GM19099 (cell line): ENCODE measurements at regions not wholly inside any gene's neighbourhood (a gene's known extent, or its start where the extent isn't known, plus 50 kb on each side); places are given as distances from the start of the nearest gene placed in this dataset.

ENCODE experiments used
- POLR2A ChIP-seq: IDR thresholded peaks from 3 replicates; pipeline ENCODE4 v1.6.1; 2011; ENCODE audit warnings: low read depth; ENCODE audit not compliant: insufficient read length; ENCODE audit errors: extremely low read depth

DNA sequence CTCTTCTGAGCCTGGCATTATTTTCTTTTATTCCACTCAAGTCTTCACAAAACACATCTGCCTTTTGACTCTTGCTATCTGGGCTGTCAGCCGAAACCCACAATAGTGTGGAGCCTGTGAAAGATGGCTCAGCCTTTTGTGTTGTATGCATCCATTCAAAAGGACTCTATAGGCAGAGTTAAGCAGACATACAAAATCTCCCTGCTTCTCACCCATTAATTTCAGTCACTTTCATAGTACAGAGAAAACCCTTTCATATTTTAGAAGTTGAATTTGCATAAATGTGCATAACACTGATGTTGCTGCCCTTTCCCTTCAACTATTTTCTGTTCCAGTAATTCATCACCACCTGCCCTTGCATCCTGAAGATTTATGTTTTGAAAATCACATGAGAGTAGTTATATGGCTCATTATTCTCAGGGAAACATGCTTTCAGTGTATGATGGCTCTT, 154.6 kb downstream of the EVA1A start:
- no peak for TF ChIP-seq POLR2A

DNA sequence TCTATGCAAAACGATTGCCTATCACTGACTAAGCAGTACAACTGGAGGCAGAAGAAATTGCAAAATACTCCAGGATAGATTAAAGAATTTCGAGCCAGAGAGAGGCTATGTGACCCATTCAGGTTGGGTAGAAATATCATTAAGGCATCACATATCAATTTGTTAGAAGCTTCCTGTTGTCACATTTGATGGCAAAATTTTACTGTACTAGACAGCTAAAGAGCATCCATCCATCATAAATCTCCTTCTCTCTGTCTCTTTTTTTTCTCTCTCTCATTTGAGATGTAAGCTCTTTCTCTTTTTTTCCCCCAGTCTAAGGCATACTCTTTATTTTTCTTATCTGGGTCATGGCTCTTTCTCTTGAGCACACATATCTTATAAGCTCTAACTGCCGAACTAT, 155.7 kb downstream of the EVA1A start:
- TF ChIP-seq POLR2A, result no peak

DNA sequence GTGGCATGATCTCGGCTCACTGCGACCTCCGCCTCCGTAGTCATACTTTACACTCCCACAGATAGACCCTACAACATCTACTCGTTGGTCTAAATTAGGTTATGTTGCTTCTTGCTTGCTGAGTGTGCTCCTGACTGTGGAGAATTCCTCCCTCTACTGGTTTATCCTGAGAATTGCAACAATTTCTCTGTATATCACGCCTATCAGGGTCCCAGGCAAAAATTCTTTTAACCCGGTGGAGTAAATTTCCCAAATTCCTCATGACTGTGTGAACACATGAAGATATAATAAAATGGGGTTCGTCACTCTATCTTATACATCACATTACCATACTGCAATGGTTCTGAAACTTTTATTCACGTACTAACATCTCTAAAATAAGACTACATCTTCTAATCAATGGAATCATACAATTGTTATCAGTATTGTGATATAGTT, 156.7 kb downstream of the EVA1A start:
- TF ChIP-seq POLR2A, result no peak

DNA sequence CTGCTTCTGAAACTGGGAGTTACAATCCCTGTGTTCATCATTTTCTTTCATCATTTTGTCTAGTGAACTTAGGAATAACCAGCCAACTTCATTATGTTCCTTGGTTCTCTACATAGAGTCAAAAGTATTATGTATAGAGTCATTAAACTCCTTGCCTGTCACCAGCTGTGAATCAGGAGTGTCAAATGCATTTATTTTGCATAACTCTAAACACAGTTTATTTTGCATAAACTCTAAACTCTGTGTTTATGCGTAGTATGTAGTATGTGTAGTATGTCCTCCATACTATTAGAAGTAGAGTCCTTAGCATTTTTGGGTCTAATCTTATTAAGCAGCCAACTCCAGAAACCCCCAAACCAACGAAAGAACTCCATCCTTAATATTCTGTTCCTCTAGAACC, 164.4 kb downstream of the EVA1A start:
- TF ChIP-seq POLR2A, result no peak

DNA sequence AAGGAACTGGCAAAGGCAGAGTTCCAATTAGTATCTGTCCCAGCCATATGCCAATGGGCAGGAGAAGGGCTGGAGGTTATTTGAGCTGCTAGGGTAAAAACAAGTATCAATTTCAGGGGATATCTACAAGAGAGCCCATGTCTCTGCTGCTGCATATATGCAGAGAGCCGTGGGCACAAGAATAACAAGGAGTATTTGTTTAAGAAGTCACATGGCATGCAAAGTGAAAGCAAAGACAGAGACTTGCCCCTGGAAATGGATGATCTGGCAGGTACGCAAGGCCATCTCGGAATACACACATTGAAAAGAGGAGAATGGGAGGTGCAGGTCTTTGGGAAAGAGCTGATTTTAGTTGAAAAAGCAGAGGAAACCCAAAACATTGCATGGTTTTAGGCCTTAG, 170.6 kb downstream of the EVA1A start:
- no peak for TF ChIP-seq POLR2A

DNA sequence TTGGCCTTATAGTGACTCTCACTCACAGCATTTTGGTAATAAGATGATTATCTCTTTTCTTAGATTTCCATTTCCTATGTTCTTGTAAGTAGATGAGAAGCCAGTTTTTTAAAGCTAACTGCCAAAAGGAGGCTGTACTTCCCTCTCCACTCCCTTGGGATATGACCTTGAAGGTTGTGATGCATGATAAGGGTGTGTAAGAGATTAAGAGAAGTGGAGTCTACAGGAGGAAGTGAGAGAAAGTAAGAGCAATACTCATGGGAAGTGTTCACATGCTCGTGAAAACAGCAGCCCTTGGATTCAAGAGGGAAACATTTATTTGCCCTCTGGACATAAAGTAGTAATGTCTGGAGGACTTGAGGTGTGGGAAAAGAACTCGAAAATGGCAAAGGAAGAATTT, 171.5 kb downstream of the EVA1A start:
- no peak for TF ChIP-seq POLR2A

DNA sequence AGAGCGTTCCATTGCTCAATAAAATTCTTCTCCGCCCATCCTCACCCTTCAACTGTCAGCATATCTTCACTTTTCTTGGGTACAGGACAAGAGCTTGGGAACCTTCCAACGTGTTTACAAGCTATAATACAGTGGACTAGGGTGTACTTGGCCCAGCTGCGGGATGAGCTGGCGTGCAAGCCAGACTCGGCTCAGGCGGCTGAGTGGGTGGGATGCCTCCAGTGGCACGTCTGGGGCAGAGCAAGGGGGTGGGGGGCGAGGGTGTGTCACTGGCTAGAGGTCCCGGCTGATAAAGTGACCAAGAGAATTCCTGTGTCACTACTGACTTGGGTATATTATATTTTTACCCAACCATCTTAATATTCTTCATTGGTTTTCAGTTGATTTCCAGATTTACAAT, 179.7 kb downstream of the EVA1A start:
- no peak for TF ChIP-seq POLR2A

DNA sequence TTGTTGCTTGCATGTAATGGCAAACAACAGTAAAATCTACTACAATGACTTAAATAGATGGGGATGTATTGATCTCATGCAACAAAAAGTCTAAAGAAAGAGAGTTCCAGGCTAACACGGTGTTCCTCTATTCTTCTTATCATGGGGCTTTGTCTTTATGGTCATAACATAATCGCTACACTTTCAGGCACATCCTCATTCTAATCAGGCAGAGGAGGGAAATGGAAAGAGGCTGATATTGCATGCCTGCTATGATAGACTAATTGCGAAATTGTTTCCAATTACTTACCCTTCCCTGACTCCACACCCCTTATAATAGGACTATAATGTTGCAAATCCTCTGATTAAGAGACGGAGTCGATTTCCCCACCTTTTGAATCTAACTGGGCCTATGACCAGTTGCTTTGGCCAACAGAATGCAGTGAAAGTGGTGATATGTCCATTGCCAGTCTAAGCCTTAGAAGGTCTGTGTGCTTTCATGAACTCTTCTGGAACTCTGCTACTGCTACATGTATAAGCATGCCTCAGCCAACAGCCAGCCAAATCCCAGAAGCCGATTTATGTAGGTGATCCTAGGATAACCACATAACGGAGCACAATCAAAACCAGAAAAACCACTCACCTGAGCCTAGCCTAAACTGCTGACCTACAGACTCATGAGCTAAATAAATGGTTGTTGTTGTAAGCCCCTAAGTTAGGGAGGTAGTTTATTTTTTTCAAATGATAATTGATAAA, 180.3 kb upstream of the TACR1 start:
- TF ChIP-seq POLR2A, result no peak

DNA sequence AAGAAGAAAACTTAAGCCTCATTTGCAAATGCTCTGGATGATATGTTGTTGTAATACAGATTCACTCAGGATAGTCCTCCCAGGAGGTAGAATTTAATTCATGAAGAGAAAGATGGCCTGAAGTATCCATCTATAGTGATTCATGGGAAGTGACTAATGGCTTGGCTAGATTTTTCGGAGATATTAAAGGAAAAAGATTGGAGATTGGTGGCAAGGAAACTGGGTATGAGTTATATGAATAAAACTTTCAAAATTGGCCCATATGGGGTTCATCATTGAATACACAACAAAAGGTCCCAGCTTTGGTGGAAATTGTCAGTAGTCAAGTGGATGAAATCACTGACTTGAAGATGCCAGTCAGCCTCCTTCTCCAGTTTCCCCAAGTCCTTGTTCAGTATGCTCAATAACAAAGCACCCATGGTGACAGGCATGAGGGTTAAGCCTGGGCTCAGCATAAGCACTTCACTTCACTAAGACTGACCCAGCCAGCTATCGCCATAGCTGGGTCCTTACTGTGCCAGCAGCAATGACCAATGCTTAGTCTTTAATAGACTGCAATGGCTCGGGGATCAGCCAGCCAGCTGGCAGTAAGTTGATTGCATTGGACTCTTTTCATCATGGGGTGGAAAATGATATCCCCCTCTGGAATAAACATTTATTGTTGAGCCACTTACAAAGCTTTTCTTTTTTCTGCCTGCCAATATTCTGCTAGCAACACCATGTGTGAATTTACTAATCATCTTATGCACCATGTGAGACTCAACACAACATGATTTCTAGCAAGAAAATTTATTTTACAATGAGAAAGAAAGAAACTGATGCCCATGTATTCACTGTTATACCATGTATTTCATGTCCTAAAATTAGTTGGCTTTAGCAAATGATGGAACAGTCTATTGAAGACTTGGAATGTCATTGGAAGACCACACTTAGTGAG, 176.6 kb upstream of the TACR1 start:
- no peak for TF ChIP-seq POLR2A

DNA sequence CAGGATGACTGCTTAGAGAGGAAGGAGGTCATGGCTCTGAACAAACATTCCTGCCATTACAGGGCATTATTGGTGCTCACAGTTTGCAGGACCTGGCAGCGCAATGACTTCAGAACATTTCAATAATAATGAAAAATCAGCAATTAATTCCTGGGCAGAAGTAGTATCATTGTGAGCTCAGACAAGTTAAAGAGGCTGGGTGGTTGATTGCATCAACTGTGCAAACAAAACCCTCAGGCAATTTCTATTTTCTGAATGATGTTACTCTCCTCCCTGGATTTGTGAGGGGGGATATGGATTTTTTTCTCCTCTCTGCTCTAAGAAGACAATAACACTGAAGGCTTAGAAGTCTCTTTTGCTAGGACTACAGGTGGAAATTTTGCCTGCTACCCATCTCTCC, 168.1 kb upstream of the TACR1 start:
- no peak for TF ChIP-seq POLR2A

DNA sequence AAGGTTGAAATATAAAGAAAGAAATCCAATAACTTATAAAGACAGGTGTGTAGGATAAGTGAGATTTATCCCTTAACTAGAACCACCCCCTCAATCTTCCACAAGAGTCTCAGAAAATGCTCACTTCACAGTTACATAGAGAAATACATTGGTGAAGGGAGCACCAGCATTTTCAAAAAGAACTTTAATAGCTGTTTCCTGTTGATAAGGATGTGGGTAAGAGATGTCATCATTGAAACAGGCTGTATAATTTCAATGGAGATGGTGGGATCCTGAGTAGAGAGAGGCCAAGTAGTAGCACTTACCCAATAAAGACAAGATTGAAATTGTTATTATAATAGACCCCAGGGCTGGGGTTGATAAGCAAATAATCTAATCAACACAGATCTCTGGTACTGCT, 162.2 kb upstream of the TACR1 start:
- TF ChIP-seq POLR2A, result no peak

DNA sequence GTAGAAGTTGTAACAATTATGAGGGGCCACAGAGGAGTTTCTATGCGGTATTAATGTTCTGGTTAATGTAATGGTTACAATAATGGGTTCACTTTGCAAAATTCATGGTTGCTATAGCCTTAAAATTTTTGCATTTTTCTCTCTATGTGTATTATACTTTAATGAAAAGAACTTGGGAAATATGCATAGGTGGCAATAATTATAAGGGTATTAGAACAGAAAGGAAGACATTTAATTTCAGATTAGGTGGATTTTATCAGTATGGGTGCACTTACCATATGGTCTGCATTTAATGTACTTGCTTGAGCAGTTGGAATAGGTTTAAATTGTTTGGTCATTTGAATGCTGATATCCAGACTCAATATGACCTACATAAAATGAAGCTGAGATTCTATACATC, 161.6 kb upstream of the TACR1 start:
- no peak for TF ChIP-seq POLR2A

DNA sequence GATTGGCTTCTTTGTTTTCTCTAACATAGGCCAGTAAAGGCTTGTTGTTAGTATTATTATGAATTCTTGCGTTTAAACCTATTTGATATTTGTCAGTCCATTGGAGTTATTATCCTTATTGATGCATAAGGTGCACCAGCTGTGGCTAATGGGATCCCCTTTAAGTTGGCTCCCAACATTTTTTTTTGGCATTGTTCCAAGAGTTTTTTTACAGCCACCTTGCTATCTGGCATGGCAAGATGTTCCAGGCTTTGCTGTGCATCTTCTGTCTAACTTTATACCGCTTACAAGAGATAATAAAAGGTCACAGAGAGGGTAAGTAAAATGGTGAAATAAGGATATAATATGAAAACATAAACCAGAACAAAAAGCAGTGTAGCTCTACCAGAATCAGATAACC, 157.5 kb upstream of the TACR1 start:
- TF ChIP-seq POLR2A, result no peak

DNA sequence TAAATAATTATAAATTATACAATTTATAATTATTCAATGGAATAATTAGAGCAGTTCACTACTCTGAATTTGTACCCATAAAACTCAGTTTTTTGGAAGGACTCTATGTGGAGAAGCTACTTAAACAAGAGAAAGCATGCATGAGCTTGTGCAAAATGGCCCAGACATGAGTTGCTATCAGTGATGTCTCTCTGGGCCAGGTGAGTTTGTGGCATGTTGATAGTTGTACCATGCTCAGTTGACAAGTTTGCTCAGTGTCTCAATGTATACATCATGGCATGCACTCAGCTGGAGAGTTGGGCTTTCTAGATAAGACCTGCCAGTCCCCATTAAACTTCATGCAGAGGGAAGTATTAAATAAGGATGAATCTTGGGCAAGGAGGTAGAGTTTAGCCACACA, 153.8 kb upstream of the TACR1 start:
- TF ChIP-seq POLR2A, result no peak

DNA sequence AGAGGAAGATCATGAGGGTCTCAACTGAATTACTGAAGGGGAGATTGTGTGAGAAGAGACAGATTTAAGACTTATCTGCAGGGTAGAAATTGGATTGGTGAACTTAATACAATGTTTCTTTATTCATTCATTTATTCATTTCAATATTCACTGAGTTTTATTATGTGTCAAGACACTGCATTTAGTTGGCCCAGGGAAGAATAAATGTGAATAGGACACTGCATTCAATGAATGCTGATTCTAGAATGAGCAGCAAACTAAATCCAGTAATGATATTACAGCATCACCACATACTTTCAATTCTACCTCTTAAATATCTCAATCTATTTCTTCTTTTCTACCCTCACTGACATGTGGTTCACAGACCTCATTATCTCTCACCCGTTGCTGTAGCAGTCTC, 149.0 kb upstream of the TACR1 start:
- TF ChIP-seq POLR2A, result no peak

DNA sequence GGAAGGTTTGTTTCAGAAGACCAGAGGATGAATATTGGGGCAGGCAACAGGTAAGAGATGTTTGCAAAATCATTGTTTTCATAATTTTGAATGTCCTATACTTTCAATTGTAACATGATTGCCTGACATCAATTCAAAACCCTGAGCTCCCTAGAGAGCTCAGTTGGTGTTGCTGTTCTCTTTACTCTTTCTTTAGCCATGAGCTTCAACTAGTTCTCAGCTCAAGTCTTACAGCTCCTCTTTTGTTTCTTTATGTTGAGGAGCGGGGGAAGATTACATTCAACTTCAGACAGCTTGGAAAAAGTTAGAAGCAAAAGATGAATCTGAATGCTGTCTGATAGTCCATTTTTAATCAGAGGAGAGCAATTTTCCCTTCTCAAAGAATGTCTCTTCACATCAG, 144.8 kb upstream of the TACR1 start:
- TF ChIP-seq POLR2A, result no peak

DNA sequence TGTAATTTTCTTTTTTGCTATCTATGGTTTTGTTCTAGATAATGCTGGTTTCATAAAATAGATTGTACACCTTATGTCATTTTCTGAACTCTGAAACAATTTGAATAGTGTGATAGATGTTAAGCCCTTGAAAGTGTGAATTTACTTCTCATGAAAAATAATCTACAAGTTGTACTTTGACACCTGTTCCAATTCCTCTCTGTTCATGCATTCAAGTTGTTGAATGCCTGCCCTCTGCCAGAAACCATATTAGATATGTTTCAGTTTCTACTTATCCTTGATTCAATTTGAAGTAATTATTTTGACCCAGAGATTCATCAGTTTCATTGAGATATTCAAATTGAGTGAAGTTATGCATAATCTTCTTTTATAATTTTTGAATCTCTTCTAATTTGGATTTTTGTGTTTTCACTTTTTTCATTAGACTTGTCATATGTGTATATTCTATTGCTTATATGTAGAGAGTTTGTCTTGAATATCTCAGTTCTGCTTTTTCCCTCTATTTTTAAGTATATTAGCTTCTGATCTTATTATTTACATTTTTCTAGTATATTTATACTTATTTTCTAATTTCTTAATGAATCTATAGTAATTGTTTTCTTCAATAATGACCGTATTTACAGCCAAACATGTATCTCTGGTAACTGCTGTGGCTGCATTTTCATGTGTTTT, 143.3 kb upstream of the TACR1 start:
- no peak for TF ChIP-seq POLR2A
